ENCODE measurements at regions not wholly inside any gene's neighbourhood (a gene's known extent, or its start where the extent isn't known, plus 50 kb on each side); places are given as distances from the start of the nearest gene placed in this dataset.
A peak's percentile ranks its signal among the peaks of the same experiment; 100 is the strongest.

GRCh38 chr20:51306521-51307358, 235.8 kb downstream of the NFATC2 start:
- TF ChIP-seq CTCF (IDR thresholded peaks at IDR 0.05) (peak; percentile 87), EZH2 (IDR thresholded peaks at IDR 0.05; ENCODE audit: borderline replicate concordance, insufficient read depth, low read depth, low read length, poor library complexity, severe bottlenecking) (no peak)
